Muscle layer of duodenum (tissue), 2 donors: ENCODE measurements at regions not wholly inside any gene's neighbourhood (a gene's known extent, or its start where the extent isn't known, plus 50 kb on each side); places are given as distances from the start of the nearest gene placed in this dataset.

Experiments used
- H3K27ac ChIP-seq: one replicate; pipeline ENCODE4 v1.7.0; 2013; ENCODE audit warnings: mild to moderate bottlenecking, low read length
- H3K27me3 ChIP-seq: one replicate; pipeline ENCODE4 v1.7.0; 2013; ENCODE audit warnings: low read depth, mild to moderate bottlenecking, control low read depth, low read length
- H3K36me3 ChIP-seq, 2 donors: one replicate each; pipeline ENCODE4 v1.7.0; 2013; ENCODE audit warnings: low read length in 2 of 2, control low read depth in 1 of 2, mild to moderate bottlenecking in 1 of 2; ENCODE audit not compliant: insufficient read depth in 2 of 2, control insufficient read depth in 1 of 2
- H3K4me1 ChIP-seq, 2 donors: one replicate each; pipeline ENCODE4 v1.7.0; 2013; ENCODE audit warnings: low read length in 2 of 2, mild to moderate bottlenecking in 2 of 2, control low read depth in 1 of 2, moderate library complexity in 1 of 2; ENCODE audit not compliant: insufficient read depth in 2 of 2, control insufficient read depth in 1 of 2
- H3K4me3 ChIP-seq, 2 donors: one replicate each; pipeline ENCODE4 v1.7.0; 2013; ENCODE audit warnings: low read length in 2 of 2, low read depth in 1 of 2, mild to moderate bottlenecking in 1 of 2
- H3K9me3 ChIP-seq, 2 donors: one replicate each; pipeline ENCODE4 v1.7.0; 2013; ENCODE audit warnings: low read length in 2 of 2, control low read depth in 1 of 2, mild to moderate bottlenecking in 1 of 2; ENCODE audit not compliant: control insufficient read depth in 1 of 2
- donor health status: healthy.

DNA sequence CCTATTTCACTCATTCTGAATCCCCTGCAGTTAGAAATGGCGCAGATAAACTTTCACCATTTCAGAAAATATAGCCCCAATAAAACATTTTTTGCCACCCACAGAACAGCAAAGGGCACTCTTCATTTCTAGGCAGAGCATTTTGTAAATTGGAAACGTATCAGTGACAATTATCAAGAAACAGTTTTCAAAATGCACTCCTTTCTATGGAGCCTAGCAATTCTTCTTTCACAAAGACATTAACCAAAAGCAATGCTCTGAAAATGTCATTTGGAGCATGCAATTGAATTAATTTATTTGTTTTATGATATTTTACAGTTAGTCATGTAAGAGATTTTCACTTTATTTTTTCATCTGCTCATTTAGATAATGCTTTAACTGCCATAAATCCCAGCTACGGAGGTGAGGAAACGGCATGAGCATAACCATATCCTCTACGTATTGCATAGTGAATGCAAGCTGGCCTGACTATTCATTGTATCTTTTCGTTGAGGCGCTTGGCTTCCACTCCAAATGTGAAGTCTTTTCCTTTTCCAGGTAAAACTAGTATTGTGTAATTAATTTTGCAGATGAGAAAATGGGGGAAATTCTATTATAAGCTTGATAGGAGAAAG lies 813.4 kb downstream of the C6orf118 start:
- Histone ChIP-seq H3K27me3 (no peaks in the 10 kb centered on the region), H3K27ac (no peak overlapping the region), H3K9me3 (no peaks in the 10 kb centered on the region), H3K36me3 (no peaks in the 10 kb centered on the region), H3K4me1 (no peaks in the 10 kb centered on the region), H3K4me3 (no peak overlapping the region)

- Histone ChIP-seq H3K36me3 (no peaks in the 10 kb centered on the region), H3K4me1 (no peaks in the 10 kb centered on the region), H3K27ac (no peak overlapping the region), H3K27me3 (no peaks in the 10 kb centered on the region), H3K9me3 (no peaks in the 10 kb centered on the region), H3K4me3 (no peak overlapping the region)
Measured at GRCh38 chr6:164478426-164478825, 831.0 kb downstream of the C6orf118 start.

- no peaks in the 10 kb centered on the region for H3K36me3 ChIP-seq
Measured at GRCh38 chr6:164477790-164478189, 831.6 kb downstream of the C6orf118 start.

GRCh38 chr6:164477101-164477500 lies 832.3 kb downstream of the C6orf118 start:
- H3K27ac ChIP-seq = no peak overlapping the region
- no peaks in the 10 kb centered on the region for H3K27me3 ChIP-seq
- no peak overlapping the region for H3K4me3 ChIP-seq
- H3K9me3 ChIP-seq = no peaks in the 10 kb centered on the region
- no peaks in the 10 kb centered on the region for H3K4me1 ChIP-seq
- no peaks in the 10 kb centered on the region for H3K36me3 ChIP-seq

More at GRCh38 chr6:164477790-164478189, 831.6 kb downstream of the C6orf118 start:
- Histone ChIP-seq H3K4me1 (no peaks in the 10 kb centered on the region), H3K27me3 (no peaks in the 10 kb centered on the region), H3K27ac (no peak overlapping the region), H3K9me3 (no peaks in the 10 kb centered on the region), H3K4me3 (no peak overlapping the region)

DNA sequence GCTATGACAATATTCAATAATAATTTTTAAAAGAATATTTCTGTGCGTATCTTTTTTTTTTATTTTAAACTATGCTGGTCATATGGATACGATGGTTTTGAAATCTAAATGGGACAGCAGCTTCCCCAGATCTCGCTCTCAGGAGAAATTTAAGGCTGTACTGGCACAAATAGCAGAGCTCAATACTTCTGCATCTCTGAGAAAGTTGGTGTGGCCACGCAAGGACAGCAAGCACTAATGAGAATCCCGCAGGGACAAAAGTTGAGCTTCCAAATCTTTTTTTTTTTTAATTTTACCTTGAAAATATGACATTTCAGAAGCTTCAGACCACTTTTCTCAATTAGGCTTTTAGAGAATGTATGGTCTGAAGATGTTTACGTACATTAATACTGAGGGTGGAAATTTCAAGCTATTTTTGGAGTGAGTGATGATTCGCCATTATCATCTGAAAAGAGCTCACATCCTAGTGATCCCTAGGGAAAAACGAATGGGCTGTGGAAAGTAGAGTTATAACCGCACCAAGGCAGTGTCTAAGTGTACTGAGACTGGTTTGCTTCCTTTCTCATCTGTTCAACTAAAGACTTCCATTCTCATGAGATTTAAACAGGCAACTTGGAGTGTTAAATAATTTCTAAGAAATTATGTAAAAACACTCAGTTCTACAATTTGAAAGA lies 840.0 kb downstream of the C6orf118 start:
- no peak overlapping the region for H3K4me3 ChIP-seq
- H3K27ac ChIP-seq = no peak overlapping the region
- no peaks in the 10 kb centered on the region for H3K9me3 ChIP-seq
- H3K36me3 ChIP-seq = no peaks in the 10 kb centered on the region
- H3K4me1 ChIP-seq = no peaks in the 10 kb centered on the region
- H3K27me3 ChIP-seq = no peaks in the 10 kb centered on the region

DNA sequence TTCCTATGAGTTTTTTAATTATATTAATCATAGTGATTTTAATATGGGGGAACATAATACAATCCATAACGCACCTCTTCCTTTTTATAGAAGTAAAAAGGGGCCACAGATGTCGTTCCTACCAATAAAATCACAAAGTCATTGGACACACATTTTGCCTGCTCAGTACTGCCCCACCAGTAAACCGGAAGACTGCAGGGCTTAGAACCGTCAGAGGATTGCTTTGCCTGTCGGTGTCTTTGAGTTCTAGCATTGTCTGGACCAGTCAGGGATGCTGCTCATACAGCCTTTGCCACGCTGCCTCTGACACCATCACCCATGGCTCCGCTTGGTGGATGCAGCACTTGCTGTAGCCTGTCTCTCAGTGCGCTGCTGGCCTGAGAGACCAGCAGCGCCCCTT lies 853.6 kb downstream of the C6orf118 start:
- Histone ChIP-seq H3K4me3 (no peak overlapping the region), H3K9me3 (no peaks in the 10 kb centered on the region), H3K27ac (no peak overlapping the region), H3K4me1 (no peaks in the 10 kb centered on the region), H3K36me3 (no peaks in the 10 kb centered on the region), H3K27me3 (no peaks in the 10 kb centered on the region)

GRCh38 chr6:164453835-164454234 lies 855.6 kb downstream of the C6orf118 start:
- Histone ChIP-seq H3K27me3 (no peaks in the 10 kb centered on the region), H3K9me3 (no peaks in the 10 kb centered on the region), H3K4me1 (no peaks in the 10 kb centered on the region), H3K36me3 (no peaks in the 10 kb centered on the region), H3K27ac (no peak overlapping the region), H3K4me3 (no peak overlapping the region)

GRCh38 chr6:164442572-164442971 lies 866.8 kb downstream of the C6orf118 start:
- H3K9me3 ChIP-seq = peaks cover 0 to 5% of the 10 kb centered on the region in 2 donors

DNA sequence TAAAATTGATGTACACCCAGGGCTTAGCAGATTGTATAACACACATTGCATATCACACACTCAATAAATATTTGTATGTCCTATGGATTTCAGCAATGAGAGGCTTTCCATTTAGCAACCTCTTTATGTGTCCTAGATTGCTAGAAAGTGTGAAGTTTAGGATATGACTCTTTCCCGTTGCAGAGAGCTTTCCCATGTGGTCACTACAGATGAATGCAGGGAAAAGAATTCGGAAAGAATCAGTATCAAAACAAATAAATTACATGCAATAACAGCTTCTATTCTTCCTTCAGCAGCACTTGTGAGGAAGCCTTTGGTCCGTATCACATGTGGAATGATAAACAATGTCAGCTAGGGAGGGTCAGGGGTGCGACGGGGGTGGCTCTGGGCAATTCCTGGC lies 870.1 kb downstream of the C6orf118 start:
- H3K36me3 ChIP-seq = no peaks in the 10 kb centered on the region
- peaks cover 0 to 5% of the 10 kb centered on the region in 2 donors for H3K9me3 ChIP-seq
- H3K27ac ChIP-seq = no peak overlapping the region
- no peaks in the 10 kb centered on the region for H3K27me3 ChIP-seq
- H3K4me1 ChIP-seq = no peaks in the 10 kb centered on the region
- H3K4me3 ChIP-seq = no peak overlapping the region

More at GRCh38 chr6:164442572-164442971, 866.8 kb downstream of the C6orf118 start:
- Histone ChIP-seq H3K27me3 (no peaks in the 10 kb centered on the region), H3K36me3 (no peaks in the 10 kb centered on the region), H3K4me3 (no peak overlapping the region), H3K4me1 (no peaks in the 10 kb centered on the region), H3K27ac (no peak overlapping the region)

DNA sequence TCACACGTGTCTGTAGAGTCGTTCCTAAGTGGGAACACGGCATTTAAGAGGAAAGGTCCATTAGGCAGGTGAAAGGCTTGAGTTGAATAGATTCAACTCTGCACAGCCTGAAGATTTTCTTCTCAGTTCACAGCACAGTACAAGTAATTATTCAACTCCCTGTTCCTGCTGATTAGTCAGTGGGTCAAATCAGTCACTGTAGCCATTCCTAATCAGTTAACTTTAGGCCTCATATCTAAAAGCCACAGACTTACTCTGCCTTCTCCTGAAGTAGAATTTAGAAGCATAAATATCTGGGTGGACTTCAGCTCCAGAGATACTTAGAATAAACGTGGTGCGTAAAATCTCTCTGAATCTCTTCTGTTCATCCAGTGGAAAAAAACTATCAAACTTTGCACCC lies 872.4 kb downstream of the C6orf118 start:
- no peak overlapping the region for H3K27ac ChIP-seq
- no peaks in the 10 kb centered on the region for H3K27me3 ChIP-seq
- H3K36me3 ChIP-seq = no peaks in the 10 kb centered on the region

DNA sequence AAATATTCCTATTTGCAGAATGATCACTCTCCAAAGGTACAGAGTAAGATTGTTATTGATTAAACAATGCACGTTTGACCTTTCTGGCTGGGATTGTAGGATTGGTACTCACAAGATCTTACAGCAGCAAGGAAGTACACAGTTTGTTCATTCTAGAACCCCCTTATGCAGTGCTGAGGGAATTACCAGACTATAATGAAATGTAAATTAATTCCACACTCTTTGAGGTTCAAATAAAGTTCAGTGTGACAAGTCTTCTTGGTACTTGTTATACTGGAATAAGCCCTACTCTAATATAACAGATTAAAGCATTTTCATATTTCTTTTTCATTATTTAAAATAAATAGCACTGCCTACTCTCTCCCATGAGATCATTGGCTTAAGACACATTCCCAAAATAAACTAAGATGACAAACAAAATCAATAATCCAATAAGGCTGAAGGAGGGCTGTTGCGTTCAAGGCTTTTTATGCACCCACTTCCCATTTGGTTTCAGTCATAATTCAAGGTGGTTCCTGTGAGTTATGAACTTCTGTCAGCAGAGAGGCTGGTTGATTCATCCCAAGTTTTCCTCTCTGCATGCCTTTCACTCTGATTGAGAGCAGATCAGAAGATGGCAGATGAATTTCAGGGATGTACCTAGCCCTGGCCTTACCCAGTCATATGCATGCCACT lies 881.5 kb downstream of the C6orf118 start:
- H3K36me3 ChIP-seq = no peaks in the 10 kb centered on the region
- no peaks in the 10 kb centered on the region for H3K27me3 ChIP-seq
- no peak overlapping the region for H3K27ac ChIP-seq
- H3K9me3 ChIP-seq = peaks cover 0 to 12% of the 10 kb centered on the region in 2 donors
- H3K4me3 ChIP-seq = no peak overlapping the region
- no peaks in the 10 kb centered on the region for H3K4me1 ChIP-seq

More for the DNA sequence above, 872.4 kb downstream of the C6orf118 start:
- Histone ChIP-seq H3K4me3 (no peak overlapping the region), H3K4me1 (no peaks in the 10 kb centered on the region), H3K9me3 (no peaks in the 10 kb centered on the region)
